ENCODE measurements at regions not wholly inside any gene's neighbourhood (a gene's known extent, or its start where the extent isn't known, plus 50 kb on each side); places are given as distances from the start of the nearest gene placed in this dataset.
"Not testable (repeated sequence)": the region's sequence is repeated elsewhere in the genome, so short reads cannot be mapped to it uniquely, and the experiment has no call there.

GRCh38 chr1:144140243-144140642, 168.5 kb upstream of the FAM72C start:
- not testable (repeated sequence) for H3K9me3 Mint-ChIP-seq (ENCODE audit: unreplicated experiment); DNase-seq (ENCODE audit: low spot score); H3K27ac Mint-ChIP-seq (ENCODE audit: unreplicated experiment); H3K4me3 Mint-ChIP-seq (ENCODE audit: unreplicated experiment); H3K36me3 Mint-ChIP-seq (ENCODE audit: low read depth, unreplicated experiment); H3K27me3 Mint-ChIP-seq (ENCODE audit: unreplicated experiment); H3K4me1 Mint-ChIP-seq (ENCODE audit: unreplicated experiment)

GRCh38 chr1:144105006-144105405, 133.2 kb upstream of the FAM72C start:
- not testable (repeated sequence) for H3K36me3 Mint-ChIP-seq (ENCODE audit: low read depth, unreplicated experiment); H3K4me1 Mint-ChIP-seq (ENCODE audit: unreplicated experiment); H3K9me3 Mint-ChIP-seq (ENCODE audit: unreplicated experiment); H3K27me3 Mint-ChIP-seq (ENCODE audit: unreplicated experiment); DNase-seq (ENCODE audit: low spot score); H3K4me3 Mint-ChIP-seq (ENCODE audit: unreplicated experiment); H3K27ac Mint-ChIP-seq (ENCODE audit: unreplicated experiment)

GRCh38 chr1:144104000-144104677, 132.4 kb upstream of the FAM72C start:
- not testable (repeated sequence) for H3K9me3 Mint-ChIP-seq (ENCODE audit: unreplicated experiment); H3K27me3 Mint-ChIP-seq (ENCODE audit: unreplicated experiment); H3K27ac Mint-ChIP-seq (ENCODE audit: unreplicated experiment); H3K4me1 Mint-ChIP-seq (ENCODE audit: unreplicated experiment); H3K36me3 Mint-ChIP-seq (ENCODE audit: low read depth, unreplicated experiment)
- H3K4me3 Mint-ChIP-seq (ENCODE audit: unreplicated experiment), result peak overlapping the region; percentile 42
- DNase-seq (ENCODE audit: low spot score), result peak; percentile 32

GRCh38 chr1:144103156-144103880, 131.5 kb upstream of the FAM72C start:
- peak; percentile 40 for DNase-seq (ENCODE audit: low spot score)
- H3K36me3 Mint-ChIP-seq (ENCODE audit: low read depth, unreplicated experiment); H3K4me3 Mint-ChIP-seq (ENCODE audit: unreplicated experiment); H3K9me3 Mint-ChIP-seq (ENCODE audit: unreplicated experiment); H3K27me3 Mint-ChIP-seq (ENCODE audit: unreplicated experiment); H3K27ac Mint-ChIP-seq (ENCODE audit: unreplicated experiment); H3K4me1 Mint-ChIP-seq (ENCODE audit: unreplicated experiment): not testable (repeated sequence)

GRCh38 chr1:144102046-144102745, 130.4 kb upstream of the FAM72C start:
- not testable (repeated sequence) for H3K27ac Mint-ChIP-seq (ENCODE audit: unreplicated experiment); H3K36me3 Mint-ChIP-seq (ENCODE audit: low read depth, unreplicated experiment); H3K9me3 Mint-ChIP-seq (ENCODE audit: unreplicated experiment); H3K27me3 Mint-ChIP-seq (ENCODE audit: unreplicated experiment); H3K4me1 Mint-ChIP-seq (ENCODE audit: unreplicated experiment); H3K4me3 Mint-ChIP-seq (ENCODE audit: unreplicated experiment)
- peak; percentile 8 for DNase-seq (ENCODE audit: low spot score)

DNA sequence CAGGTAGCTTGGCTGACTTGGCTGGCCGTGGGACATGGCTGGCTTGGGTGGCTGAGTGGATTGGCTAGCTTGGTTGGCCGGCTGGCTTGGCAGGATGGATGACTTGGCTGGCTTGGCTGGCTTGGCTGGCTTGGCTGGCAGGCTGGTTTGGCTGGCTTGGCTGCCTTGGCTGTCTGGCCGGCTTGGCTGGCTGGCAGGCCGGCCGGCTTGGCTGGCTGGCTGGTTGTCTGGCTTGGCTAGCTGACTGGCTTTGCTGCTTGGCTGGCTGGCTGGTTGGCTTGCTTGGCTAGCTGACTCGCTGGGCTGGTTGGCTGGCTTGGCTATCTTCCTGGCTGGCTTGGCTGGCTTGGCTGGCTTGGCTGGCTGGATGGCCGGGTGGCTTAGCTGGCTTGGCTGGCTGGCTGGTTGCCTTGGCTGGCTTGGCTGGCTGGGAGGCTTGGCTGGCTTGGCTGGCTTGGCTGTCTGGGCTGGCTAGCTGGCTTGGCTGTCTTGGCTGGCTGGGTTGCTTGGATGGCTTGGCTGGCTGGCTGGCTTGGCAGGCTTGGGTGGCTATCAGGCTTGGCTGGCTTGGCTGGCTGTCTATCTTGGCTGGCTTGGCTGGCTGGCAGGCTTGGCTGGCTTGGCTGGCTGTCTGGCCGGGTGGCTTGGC, 129.7 kb upstream of the FAM72C start:
- no peaks in the 10 kb centered on the region for H3K4me1 Mint-ChIP-seq (ENCODE audit: unreplicated experiment)
- no peak overlapping the region for H3K27ac Mint-ChIP-seq (ENCODE audit: unreplicated experiment)
- H3K36me3 Mint-ChIP-seq (ENCODE audit: low read depth, unreplicated experiment), result peaks cover 5% of the 10 kb centered on the region
- DNase-seq (ENCODE audit: low spot score), result peak; percentile 4
- no peak for TF ChIP-seq CTCF (IDR thresholded peaks at IDR 0.05; ENCODE audit: unreplicated experiment)
- peaks cover 5% of the 10 kb centered on the region for H3K27me3 Mint-ChIP-seq (ENCODE audit: unreplicated experiment)
- no peak overlapping the region for H3K4me3 Mint-ChIP-seq (ENCODE audit: unreplicated experiment)
- H3K9me3 Mint-ChIP-seq (ENCODE audit: unreplicated experiment), result peaks cover 5% of the 10 kb centered on the region

DNA sequence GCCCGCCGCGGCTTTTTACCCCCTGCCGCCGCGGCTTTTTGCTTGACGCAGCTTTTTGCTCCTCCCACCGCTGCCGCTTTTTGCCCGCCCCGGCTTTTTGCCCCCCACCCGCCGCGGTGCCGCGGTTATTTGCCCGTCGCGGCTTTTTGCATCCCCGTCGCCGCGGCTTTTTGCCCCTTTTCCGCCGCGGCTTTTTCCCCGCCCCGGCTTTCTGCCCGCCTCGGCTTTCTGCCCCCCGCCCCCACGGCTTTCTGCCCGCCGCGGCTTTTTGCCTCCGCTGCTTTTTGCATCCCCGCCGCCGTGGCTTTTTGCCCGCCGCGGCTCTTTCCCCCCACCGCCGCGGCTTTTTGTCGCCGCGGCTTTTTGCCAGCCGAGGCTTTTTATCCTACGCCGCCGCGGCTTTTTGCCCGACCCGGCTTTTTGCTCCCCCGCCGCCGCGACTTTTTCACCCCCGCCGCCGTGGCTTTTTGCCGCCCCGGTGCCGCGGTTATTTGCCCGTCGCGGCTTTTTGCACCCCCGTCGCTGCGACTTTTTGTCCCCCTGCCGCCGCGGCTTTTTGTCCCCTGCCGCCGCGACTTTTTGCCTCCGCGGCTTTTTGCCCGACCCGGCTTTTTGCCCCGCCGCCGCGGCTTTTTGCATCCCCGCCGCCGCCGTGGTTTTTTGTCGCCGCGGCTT, 105.5 kb upstream of the FAM72C start:
- H3K27me3 Mint-ChIP-seq (ENCODE audit: unreplicated experiment); H3K4me1 Mint-ChIP-seq (ENCODE audit: unreplicated experiment); DNase-seq (ENCODE audit: low spot score); H3K9me3 Mint-ChIP-seq (ENCODE audit: unreplicated experiment); H3K27ac Mint-ChIP-seq (ENCODE audit: unreplicated experiment); H3K36me3 Mint-ChIP-seq (ENCODE audit: low read depth, unreplicated experiment); H3K4me3 Mint-ChIP-seq (ENCODE audit: unreplicated experiment): not testable (repeated sequence)

DNA sequence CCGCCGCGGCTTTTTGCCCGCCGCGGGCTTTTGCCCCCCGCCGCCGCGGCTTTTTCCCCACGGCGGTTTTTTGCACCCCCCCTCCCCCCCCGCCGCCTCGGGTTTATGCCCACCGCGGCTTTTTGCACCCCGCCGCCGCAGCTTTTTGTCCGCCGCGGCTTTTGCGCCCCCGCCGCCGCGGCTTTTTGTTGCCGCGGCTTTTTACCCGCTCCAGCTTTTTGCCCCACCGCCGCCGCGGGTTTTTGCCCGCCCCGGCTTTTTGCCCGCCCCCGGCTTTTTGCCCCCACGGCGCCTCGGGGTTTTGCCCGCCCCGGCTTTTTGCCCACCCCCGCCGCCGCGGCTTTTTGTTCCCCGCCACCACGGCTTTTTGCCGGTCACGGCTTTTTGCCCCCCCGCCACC, 104.9 kb upstream of the FAM72C start:
- not testable (repeated sequence) for H3K4me3 Mint-ChIP-seq (ENCODE audit: unreplicated experiment); H3K27ac Mint-ChIP-seq (ENCODE audit: unreplicated experiment); H3K36me3 Mint-ChIP-seq (ENCODE audit: low read depth, unreplicated experiment); H3K4me1 Mint-ChIP-seq (ENCODE audit: unreplicated experiment); H3K27me3 Mint-ChIP-seq (ENCODE audit: unreplicated experiment); H3K9me3 Mint-ChIP-seq (ENCODE audit: unreplicated experiment)
- DNase-seq (ENCODE audit: low spot score), result peak; percentile 4

GRCh38 chr1:144070394-144071053, 98.7 kb upstream of the FAM72C start:
- not testable (repeated sequence) for H3K4me3 Mint-ChIP-seq (ENCODE audit: unreplicated experiment); H3K36me3 Mint-ChIP-seq (ENCODE audit: low read depth, unreplicated experiment)

DNA sequence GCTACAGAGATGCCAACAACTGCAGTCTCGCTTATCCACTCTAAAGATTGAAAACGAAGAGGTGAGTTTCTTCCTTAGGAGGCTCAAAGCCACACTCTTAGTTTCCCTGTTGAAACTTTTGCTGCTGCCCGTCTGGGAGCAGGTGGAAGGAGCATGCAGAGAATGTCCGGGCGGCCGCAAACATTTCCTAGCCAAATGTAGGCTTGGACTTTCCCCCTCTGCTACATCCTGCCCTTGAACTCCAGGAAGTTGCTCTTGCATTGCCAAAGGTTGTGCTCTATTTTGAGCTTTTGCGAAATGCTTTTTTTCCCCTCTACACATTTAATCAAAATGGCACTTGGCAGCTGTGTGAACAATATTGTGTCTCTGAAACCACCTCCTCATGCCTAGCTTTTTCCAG, 95.3 kb upstream of the FAM72C start:
- H3K27ac Mint-ChIP-seq (ENCODE audit: unreplicated experiment); H3K27me3 Mint-ChIP-seq (ENCODE audit: unreplicated experiment); H3K4me1 Mint-ChIP-seq (ENCODE audit: unreplicated experiment); H3K36me3 Mint-ChIP-seq (ENCODE audit: low read depth, unreplicated experiment); H3K4me3 Mint-ChIP-seq (ENCODE audit: unreplicated experiment); DNase-seq (ENCODE audit: low spot score); H3K9me3 Mint-ChIP-seq (ENCODE audit: unreplicated experiment): not testable (repeated sequence)

More at GRCh38 chr1:144070394-144071053, 98.7 kb upstream of the FAM72C start:
- not testable (repeated sequence) for H3K4me1 Mint-ChIP-seq (ENCODE audit: unreplicated experiment); H3K27ac Mint-ChIP-seq (ENCODE audit: unreplicated experiment); DNase-seq (ENCODE audit: low spot score); H3K27me3 Mint-ChIP-seq (ENCODE audit: unreplicated experiment); H3K9me3 Mint-ChIP-seq (ENCODE audit: unreplicated experiment)

Data from endothelial cell (in vitro differentiated cells).